Stimulated activated CD4-positive, alpha-beta T cell treated with anti-CD3 and anti-CD28 coated beads, TNF-alpha, amount 100 ng/mL, for 24 hours (primary cell): ENCODE measurements at regions not wholly inside any gene's neighbourhood (a gene's known extent, or its start where the extent isn't known, plus 50 kb on each side); places are given as distances from the start of the nearest gene placed in this dataset.

Experiments
- DNase-seq, 3 experiments: peaks; one replicate each; pipeline ENCODE4 v3.0.0-alpha.2; 2020; ENCODE audit warnings: low read depth in 3 of 3

DNA sequence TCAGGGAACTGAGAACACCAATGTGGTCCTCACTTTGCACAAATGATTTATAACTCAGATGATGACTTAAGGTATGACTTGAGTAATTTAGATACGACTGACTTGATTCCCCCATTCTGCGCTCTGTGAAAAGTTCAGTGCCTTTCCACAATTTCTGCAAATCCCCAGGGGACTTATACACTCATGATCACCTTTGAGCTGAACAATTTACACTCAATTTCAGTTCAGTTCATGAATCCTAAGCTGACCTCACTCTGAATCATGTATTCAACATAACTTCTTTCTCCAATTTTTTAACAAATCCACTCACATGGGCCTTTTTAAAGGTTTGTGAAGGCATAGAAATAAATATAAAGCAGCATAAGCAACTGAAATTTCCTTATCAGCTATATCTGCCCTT, 274.2 kb downstream of the FAM76B start:
- DNase-seq, result no peak

- no peak for DNase-seq
Measured at GRCh38 chr11:95514416-95515110, 275.0 kb downstream of the FAM76B start.

- DNase-seq, result no peak
Measured at GRCh38 chr11:95512682-95513081, 276.9 kb downstream of the FAM76B start.

GRCh38 chr11:95512177-95512576, 277.4 kb downstream of the FAM76B start:
- DNase-seq, result no peak

DNA sequence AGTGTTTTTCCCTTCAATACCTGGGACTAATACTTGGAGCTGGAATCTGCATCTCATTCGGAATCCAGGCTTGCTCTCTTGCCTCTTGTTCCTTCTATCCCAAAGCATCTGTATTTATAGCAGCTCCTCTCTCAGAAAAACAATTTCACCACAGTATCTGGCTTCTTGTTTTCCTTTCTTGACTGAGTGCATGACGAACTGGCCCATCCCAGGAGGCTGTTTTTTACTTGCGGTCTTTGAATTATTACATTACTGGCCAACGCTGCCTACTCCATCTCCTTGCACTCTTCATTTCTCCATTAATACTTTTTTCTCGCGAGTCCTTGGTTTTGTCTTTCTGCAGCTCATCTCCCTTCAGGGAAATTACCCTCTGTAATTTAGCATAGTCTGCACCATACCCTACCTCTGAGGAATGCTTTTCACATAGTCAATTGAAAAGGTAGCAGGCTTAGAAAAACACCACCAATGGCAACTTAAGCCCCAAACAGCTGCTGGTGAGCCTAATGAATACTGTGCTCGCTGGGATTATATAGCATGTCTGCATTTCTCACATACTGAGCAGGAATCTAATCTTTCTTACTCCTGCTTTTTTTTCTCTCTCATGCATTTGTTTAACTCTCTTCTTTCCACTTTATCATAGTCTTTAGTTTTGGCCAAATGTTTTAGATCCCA, 277.4 kb upstream of the SESN3 start:
- DNase-seq, result no peak

- no peak for DNase-seq
Measured at GRCh38 chr11:95507794-95508193, 276.8 kb upstream of the SESN3 start.

DNA sequence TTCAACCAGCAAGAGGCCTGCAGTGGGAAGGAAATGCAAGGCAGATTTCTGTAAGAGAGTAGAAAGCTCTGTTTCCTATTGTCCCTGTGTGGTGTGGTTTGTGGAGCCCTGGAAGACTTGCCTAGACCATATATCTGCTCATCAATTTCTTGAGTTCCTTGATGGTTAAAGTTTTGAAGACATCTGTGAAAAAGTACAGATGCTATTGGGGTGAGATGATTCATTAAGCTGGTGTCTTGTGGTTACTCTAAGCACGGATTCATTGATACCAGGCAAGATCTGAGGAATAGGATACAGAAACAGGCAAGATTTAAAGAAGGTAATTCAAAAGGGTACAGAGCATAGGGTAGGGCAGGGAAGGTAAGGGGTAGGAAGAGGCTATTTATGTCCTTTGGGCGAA, 275.8 kb upstream of the SESN3 start:
- no peak for DNase-seq

GRCh38 chr11:95505927-95506426, 275.0 kb upstream of the SESN3 start:
- no peak for DNase-seq

- DNase-seq, result no peak
Measured at GRCh38 chr11:95503047-95503446, 272.0 kb upstream of the SESN3 start.

DNA sequence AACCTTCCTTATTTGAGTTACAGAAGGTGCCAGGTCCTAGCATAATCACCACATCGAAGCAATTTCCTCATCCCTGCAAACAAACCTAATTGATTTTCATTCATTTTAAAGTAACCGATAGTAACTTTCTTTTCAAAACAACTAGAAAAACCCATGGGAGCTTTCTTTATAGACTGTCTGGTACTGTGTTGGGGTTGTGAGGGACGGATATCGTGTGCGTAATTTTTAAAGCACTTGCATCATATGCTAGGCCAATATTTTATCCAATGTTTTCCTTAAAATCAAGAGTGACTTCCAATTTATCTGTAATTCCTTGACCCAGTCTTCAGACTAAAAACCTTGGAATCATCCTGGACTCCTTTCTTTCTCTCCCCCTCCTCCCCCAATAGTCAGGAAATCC, 271.5 kb upstream of the SESN3 start:
- DNase-seq, result no peak

- no peak for DNase-seq
Measured at GRCh38 chr11:95501761-95502266, 270.8 kb upstream of the SESN3 start.

DNA sequence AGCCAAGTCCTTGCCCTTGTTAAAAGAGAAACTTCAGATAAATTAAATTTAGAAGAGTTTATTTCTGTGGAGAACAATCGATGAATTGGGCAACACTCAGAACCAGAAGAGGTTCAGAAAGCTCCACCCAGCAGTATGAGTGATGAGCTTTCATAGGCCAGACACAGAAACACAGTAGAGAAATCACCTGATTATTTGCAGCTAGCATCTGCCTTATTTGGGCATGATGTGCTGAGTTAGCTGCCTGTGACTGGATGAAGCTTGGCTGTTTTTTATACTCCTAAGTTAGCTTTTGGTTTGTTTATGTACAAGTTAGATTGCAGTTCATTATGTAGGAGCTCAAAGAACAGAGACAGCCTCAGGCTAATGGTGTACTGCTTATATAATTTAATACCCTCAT, 269.5 kb upstream of the SESN3 start:
- no peak for DNase-seq

GRCh38 chr11:95499516-95500135, 268.6 kb upstream of the SESN3 start:
- DNase-seq, result no peak

DNA sequence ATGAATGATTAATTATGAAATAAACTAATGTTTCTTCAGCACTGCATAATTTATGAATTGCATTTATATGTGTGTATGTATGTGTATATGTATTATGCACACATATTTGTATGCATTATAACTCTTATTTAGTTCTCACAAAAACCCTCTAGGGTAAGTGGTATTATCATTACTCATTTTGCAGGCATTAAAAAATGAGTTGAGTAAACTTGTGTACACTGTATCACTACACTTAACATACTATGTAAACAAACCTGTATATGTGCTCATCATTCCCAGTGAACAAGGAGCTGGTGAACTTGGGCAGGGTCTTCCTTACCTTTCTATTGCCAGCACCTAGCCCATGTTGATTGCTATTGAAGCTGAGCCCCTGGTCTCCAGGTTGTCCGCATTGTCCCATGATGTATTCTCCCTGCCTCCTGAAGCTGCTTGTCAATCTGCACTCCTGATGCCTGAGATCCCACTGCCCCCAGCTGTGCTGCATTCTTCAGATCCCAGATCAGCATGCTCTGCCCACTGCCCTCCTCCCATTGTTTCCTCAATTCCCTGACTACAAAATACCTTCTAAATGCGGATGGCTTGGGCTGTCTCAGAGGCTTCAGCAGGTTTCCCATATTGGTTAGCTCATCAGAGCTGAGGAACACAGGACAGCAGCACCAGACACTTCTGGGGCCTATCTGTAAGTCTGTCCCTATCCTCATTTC, 267.9 kb upstream of the SESN3 start:
- DNase-seq, result no peak

- no peak for DNase-seq
Measured at GRCh38 chr11:95496901-95497300, 265.9 kb upstream of the SESN3 start.

GRCh38 chr11:95495706-95496105, 264.7 kb upstream of the SESN3 start:
- no peak for DNase-seq

GRCh38 chr11:95494856-95495255, 263.9 kb upstream of the SESN3 start:
- DNase-seq, result no peak

DNA sequence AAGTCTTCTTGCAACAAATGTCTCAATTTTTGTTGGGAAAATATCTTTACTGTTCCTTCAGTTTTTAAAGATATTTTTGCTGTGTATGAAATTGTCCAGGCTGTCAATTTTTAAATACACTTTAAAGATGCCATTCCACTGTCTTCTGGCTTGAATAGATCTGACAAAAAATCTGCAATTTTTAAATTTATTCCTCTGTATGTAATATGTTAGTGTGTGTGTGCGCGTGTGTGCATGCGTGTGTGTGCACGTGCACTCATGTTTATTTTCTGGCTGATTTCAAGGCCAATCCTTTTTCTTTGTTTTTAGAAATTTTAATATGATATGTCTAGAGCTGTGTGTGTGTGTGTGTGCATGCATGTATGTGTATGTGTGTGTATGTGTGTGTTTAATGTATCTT, 263.2 kb upstream of the SESN3 start:
- DNase-seq, result no peak

DNA sequence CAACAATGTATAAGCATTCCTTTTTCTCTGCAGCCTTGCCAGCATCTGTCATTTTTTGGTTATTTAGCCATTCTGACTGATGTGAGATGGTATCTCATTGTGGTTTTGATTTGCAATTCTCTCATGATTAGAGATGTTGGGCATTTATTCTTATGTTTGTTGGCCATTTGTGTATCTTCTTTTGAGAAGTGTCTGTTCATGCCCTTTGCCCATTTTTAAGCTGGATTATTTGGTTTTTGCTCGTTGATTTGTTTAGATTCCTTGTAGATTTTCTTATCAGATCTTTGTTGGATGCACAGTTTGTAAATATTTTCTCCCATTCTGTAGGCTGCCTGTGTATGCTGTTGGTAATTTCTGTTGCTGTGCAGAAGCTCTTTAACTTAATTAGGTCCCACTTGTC, 259.6 kb upstream of the SESN3 start:
- no peak for DNase-seq

- no peak for DNase-seq
Measured at GRCh38 chr11:95487938-95488337, 256.9 kb upstream of the SESN3 start.

DNA sequence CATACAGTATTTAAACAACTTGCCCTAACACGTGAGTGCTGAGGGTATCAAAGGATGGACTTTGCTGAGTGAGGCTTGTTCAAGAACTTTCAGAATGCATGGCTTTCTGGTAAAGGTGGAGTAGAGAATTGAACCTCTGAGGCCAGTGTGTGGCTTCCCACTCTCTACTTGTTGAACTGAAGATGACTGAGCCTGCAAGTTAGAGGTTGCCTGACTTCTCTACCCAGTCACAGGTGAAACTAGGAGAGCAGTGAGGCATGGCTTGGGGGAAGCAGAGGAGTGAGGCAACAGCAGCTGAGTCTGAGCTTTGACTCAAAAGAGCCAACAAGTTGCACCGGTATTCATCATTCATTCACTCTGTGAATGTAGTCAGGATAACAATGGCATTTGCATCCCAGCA, 256.4 kb upstream of the SESN3 start:
- DNase-seq, result no peak

DNA sequence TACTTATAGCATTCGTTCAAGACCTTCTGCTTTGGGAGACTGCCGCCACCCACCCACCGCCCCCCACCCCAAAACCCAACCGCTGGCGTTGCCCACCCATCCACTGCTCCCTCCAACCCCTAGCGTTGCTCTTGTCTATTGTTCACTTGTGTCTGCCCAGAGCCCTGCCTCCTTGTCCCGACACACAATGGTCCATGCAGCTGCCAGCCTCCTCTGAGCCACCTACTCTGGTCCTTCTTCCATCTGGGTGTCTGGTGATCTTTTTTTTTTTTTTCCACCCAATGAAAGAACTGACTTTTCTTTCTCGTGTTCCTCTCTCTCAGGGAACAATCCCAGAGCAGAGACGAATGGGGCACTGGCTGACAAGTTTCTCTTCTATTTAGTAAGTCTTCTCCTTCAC, 256.0 kb upstream of the SESN3 start:
- no peak for DNase-seq
